Neural cell (in vitro differentiated cells): ENCODE measurements at regions not wholly inside any gene's neighbourhood (a gene's known extent, or its start where the extent isn't known, plus 50 kb on each side); places are given as distances from the start of the nearest gene placed in this dataset.

Source experiments
- POLR2AphosphoS5 ChIP-seq: IDR thresholded peaks from 2 replicates; pipeline ENCODE4 v1.6.1; 2012
- REST ChIP-seq: IDR thresholded peaks from 2 replicates; pipeline ENCODE4 v1.6.1; 2012; ENCODE audit warnings: borderline replicate concordance

DNA sequence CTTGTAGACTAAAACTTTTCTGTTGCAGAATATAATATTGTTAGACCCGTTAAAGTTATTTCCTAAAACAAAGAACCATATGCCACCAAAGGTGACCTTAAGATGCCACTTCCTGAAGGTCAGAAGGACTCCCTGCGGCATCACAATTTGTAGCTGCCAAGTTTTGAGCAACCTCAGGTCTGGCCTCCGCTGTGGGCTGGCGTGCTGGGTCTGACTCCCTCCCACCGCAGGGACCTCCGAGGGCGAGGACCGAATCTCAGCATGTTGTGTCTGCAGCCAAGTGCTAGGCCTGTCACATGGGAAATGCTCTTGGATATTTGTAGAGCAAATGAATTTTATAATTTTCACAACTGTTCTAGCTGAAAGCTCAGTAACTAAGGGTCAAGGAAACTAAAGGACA lies 285.9 kb downstream of the NDUFA10 start:
- TF ChIP-seq POLR2AphosphoS5 (no peak), REST (no peak)
